ENCODE measurements at regions not wholly inside any gene's neighbourhood (a gene's known extent, or its start where the extent isn't known, plus 50 kb on each side); places are given as distances from the start of the nearest gene placed in this dataset.

GRCh38 chr12:126760092-126760491 lies 1506.9 kb upstream of the TMEM132C start:
- Histone ChIP-seq H3K4me3 (ENCODE audit: low read depth, low read length) (no peak overlapping the region), H3K27me3 (ENCODE audit: insufficient read depth, low read depth, severe bottlenecking) (no peaks in the 10 kb centered on the region), H3K27ac (no peak overlapping the region), H3K9me3 (ENCODE audit: severe bottlenecking) (peaks cover 17% of the 10 kb centered on the region), H3K36me3 (no peaks in the 10 kb centered on the region)
- TF ChIP-seq CTCF (IDR thresholded peaks at IDR 0.05; ENCODE audit: low read depth, low read length): no peak
- DNase-seq: no peak

GRCh38 chr12:126761420-126761819 lies 1505.5 kb upstream of the TMEM132C start:
- DNase-seq: no peak
- Histone ChIP-seq H3K27me3 (ENCODE audit: insufficient read depth, low read depth, severe bottlenecking) (no peaks in the 10 kb centered on the region), H3K27ac (no peak overlapping the region), H3K9me3 (ENCODE audit: severe bottlenecking) (peaks cover 17% of the 10 kb centered on the region), H3K4me3 (ENCODE audit: low read depth, low read length) (no peak overlapping the region), H3K36me3 (no peaks in the 10 kb centered on the region)
- TF ChIP-seq CTCF (IDR thresholded peaks at IDR 0.05; ENCODE audit: low read depth, low read length): no peak

GRCh38 chr12:126762150-126762549 lies 1504.8 kb upstream of the TMEM132C start:
- no peak for DNase-seq
- Histone ChIP-seq H3K4me3 (ENCODE audit: low read depth, low read length) (no peak overlapping the region), H3K36me3 (no peaks in the 10 kb centered on the region), H3K9me3 (ENCODE audit: severe bottlenecking) (peaks cover 17% of the 10 kb centered on the region), H3K27me3 (ENCODE audit: insufficient read depth, low read depth, severe bottlenecking) (no peaks in the 10 kb centered on the region), H3K27ac (peak overlapping the region; percentile 26)
- no peak for TF ChIP-seq CTCF (IDR thresholded peaks at IDR 0.05; ENCODE audit: low read depth, low read length)

- no peak for TF ChIP-seq CTCF (IDR thresholded peaks at IDR 0.05; ENCODE audit: low read depth, low read length)
- Histone ChIP-seq H3K27me3 (ENCODE audit: insufficient read depth, low read depth, severe bottlenecking) (no peaks in the 10 kb centered on the region), H3K9me3 (ENCODE audit: severe bottlenecking) (peaks cover 17% of the 10 kb centered on the region), H3K36me3 (no peaks in the 10 kb centered on the region), H3K27ac (no peak overlapping the region), H3K4me3 (ENCODE audit: low read depth, low read length) (no peak overlapping the region)
- no peak for DNase-seq
Measured at GRCh38 chr12:126763359-126763758, 1503.6 kb upstream of the TMEM132C start.

GRCh38 chr12:126767334-126767733 lies 1499.6 kb upstream of the TMEM132C start:
- peaks cover 17% of the 10 kb centered on the region for H3K9me3 ChIP-seq (ENCODE audit: severe bottlenecking)
- H3K4me3 ChIP-seq (ENCODE audit: low read depth, low read length): no peak overlapping the region
- no peaks in the 10 kb centered on the region for H3K27me3 ChIP-seq (ENCODE audit: insufficient read depth, low read depth, severe bottlenecking)
- TF ChIP-seq CTCF (IDR thresholded peaks at IDR 0.05; ENCODE audit: low read depth, low read length): no peak
- no peaks in the 10 kb centered on the region for H3K36me3 ChIP-seq
- no peak overlapping the region for H3K27ac ChIP-seq
- DNase-seq: no peak

GRCh38 chr12:126768517-126768916 lies 1498.5 kb upstream of the TMEM132C start:
- H3K36me3 ChIP-seq: no peaks in the 10 kb centered on the region
- TF ChIP-seq CTCF (IDR thresholded peaks at IDR 0.05; ENCODE audit: low read depth, low read length): no peak
- no peak overlapping the region for H3K4me3 ChIP-seq (ENCODE audit: low read depth, low read length)
- DNase-seq: no peak
- no peak overlapping the region for H3K27ac ChIP-seq
- H3K27me3 ChIP-seq (ENCODE audit: insufficient read depth, low read depth, severe bottlenecking): no peaks in the 10 kb centered on the region
- H3K9me3 ChIP-seq (ENCODE audit: severe bottlenecking): peaks cover 6% of the 10 kb centered on the region
